ENCODE measurements at regions not wholly inside any gene's neighbourhood (a gene's known extent, or its start where the extent isn't known, plus 50 kb on each side); places are given as distances from the start of the nearest gene placed in this dataset.

DNA sequence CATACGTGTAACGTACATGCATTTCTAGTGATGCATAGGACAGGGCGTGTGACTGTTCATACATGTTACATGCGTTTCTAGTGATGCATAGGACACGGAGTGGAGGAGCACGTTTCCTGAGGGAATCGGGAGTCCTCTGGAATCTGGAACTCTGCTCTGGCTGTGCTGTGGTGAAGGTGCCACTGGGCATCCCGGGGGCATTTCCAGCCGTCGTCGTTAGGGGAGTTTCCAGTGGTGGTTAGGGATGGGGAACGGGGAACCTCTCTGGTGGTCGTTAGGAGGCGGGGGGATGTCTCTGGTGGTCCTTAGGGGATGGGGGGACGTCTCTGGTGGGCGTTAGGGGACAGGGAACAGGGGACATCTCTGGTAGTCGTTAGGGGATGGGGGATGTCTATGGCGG lies 209.6 kb upstream of the SOX1 start:
- TF ChIP-seq POU2F2 (IDR thresholded peaks at IDR 0.05; ENCODE audit: low read depth, low read length) (no peak), POLR2A (IDR thresholded peaks at IDR 0.05; ENCODE audit: low read depth, low read length) (no peak), TAF1 (IDR thresholded peaks at IDR 0.05; ENCODE audit: low read depth, low read length) (no peak), POLR2AphosphoS5 (IDR thresholded peaks at IDR 0.05; ENCODE audit: low read depth, low read length) (no peak), SPI1 (IDR thresholded peaks at IDR 0.05; ENCODE audit: low read depth, low read length) (no peak)

Measured in GM12891 (cell line).